HG03457 (cell line): ENCODE measurements at regions not wholly inside any gene's neighbourhood (a gene's known extent, or its start where the extent isn't known, plus 50 kb on each side); places are given as distances from the start of the nearest gene placed in this dataset.
"Not testable (repeated sequence)": the region's sequence is repeated elsewhere in the genome, so short reads cannot be mapped to it uniquely, and the experiment has no call there.

ENCODE experiments used
- ATAC-seq: cut with Tn5 transposase; IDR thresholded peaks from one replicate; pipeline ENCODE4 v1.9.1; 2021; ENCODE audit warnings: moderate number of reproducible peaks; ENCODE audit not compliant: unreplicated experiment

DNA sequence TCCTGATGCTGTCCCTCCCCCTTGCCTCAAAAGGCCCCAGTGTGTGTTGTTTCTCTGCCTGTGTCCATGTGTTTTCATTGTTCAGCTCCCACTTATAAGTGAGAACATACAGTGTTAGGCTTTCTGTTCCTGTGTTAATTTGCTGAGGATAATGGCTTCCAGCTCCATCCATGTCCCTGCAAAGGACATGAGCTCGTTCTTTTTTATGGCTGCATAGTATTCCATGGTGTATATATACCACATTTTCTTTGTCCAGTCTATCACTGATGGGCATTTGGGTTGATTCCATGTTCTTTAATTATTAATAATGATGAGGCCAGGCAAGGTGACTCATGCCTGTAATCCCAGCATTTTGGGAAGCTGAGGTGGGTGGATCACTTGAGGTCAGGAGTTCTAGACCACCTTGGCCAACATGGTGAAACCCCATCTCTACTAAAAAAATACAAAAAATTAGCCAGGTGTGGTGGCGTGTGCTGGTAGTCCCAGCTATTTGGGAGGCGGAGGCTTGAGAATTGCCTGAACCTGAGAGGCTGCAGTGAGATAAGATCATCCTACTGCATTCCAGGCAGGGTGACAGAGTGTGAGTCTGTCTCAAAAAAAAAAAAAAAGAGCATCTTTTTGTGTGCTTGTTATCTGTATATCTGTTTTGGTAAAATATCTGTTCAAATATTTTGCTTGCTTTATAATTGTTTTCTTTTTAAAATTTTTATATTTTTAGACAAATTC is 78.0 kb upstream of the CLINT1 start:
- ATAC-seq, result not testable (repeated sequence)

DNA sequence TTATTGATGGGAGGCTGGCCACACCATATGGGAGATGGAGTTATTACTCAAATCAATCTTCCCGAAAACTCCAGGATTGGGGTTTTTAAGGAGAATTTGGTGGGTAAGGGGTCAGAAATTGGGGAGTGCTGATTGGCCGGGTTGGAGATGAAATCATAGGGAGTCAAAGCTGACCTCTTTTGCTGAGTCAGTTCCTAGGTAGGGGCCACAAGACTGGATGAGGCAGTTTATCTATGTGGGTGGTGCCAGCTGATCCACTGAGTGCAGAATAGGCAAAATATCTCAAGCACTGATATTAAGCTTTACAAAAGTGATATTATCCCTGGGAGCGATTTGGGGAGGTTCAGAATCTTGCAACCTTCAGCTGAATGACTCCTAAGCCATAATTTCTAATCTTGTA is 75.7 kb upstream of the CLINT1 start:
- ATAC-seq, result no peak

DNA sequence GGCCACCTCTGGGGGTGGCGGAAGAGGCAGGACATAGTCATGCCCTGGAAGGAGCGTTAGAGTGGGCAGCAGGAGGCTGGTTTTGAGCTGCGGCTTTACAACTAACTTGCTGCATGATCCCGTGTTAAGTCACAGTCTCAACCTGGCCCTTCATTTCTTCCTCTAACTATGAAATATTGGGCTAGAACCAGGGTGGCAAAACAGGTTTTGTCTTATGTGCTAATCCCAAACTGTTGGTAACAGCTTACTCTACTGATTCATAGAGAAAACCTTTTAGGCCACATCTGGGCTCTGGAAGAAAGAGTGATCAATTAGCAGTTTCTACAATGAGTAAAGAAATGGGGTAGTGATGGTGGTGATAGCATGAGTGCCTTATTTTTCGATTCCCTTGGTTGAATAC is 74.1 kb upstream of the CLINT1 start:
- ATAC-seq, result no peak

DNA sequence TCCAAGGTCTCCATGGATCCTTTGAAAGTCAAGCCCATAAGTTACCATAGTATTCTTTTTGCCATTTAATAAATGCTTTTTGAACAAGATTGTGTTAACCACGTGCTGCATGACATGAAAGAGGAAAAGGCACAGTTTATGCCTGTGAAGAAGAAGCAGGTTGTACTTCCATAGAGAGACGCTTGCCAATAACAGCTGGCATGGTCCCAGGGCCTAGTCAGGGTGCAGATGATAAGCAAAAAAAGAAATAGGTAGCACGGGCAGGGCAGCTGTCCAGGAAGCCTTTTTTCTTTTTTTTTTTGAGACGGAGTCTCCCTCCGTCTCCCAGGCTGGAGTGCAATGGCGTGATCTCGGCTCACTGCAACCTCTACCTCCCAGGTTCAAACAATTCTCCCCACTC is 71.8 kb upstream of the CLINT1 start:
- no peak for ATAC-seq

DNA sequence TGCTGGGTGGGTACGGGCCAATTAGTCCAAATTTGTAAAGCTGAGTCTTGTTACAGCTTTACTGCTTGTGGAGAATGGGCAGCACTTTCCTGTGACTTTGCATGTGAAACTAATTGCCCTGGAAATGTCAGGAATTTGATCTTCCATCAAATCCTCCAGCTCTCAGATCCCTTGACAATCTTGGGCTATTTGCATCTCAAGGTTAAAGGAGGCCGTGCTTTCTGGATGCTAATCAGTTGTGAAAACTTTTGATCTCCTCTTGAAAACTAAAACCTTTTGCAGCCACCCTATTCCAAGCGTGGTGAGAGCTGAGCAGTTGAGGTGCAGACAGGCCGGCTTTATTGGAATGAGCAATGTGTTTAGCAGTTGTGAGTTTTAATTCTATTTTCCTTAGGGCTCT is 68.0 kb upstream of the CLINT1 start:
- no peak for ATAC-seq

DNA sequence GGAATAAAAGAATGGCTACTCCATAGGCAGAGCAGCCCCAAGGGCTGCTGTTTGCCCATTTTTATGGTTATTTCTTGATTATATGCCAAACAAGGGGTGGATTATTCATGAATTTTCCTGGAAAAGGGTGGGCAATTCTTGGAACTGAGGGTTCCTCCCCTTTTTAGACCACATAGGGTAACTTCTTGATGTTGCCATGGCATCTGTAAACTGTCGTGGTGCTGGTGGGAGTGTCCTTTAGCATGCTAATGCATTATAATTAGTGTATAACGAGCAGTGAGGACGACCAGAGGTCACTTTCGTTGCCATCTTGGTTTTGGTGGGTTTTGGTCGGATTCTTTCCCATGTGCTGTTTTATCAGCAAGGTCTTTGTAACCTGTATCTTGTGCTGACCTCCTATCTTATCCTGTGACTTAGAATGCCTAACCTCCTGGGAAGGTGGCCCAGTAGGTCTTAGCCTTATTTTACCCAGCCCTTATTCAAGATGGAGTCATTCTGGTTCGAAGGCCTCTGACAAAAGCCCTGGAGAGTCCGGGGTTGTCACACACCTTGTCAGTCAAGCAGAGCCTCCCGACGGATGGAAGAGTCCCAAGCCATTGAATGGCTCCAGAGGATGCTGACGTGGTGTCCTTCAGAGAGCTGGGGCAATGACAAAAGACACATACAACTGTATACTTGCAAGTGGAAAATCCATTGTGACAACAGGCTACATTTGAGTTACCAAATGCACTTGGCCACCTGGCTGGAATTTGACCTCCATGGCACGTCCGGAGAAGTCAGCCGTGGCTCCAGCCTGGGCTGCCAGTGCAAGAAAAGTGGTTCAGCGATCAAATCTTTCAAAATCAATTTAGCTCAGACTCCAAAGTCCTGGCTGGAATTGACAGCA is 67.1 kb upstream of the CLINT1 start:
- no peak for ATAC-seq

DNA sequence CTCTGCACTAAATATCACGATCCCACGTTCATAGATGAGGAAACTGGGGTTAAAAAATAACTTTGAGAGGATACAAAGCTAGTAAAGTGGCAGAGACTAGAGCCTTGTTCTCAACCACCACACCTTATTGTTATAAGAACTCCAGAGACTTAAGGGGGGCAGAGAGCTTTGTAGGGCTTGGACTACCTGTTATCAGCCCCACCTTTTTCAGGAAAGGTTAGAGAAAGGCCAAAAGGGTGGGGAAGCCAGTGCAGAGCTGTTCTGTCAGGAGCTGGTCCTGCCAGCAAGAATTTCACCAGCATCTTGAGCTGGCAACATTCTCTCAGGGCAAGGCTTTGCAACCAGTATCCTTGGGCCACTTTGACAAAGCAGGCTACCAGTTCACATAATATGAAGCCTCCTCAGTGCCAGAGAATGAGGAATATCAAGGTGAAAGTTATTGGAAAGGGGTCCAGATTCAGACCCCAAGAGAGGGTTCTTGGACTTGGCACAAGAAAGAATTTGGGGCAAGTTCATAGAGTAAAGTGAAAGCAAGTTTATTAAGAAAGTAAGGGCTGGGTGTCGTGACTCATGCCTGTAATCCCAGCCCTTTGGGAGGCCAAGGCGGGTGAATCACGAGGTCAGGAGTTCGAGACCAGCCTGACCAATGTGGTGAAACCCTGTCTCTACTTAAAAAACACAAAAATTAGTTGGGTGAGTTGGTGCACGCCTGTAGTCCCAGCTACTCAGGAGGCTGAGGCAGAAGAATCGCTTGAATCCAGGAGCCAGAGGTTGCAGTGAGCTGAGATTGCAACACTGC is 66.2 kb upstream of the CLINT1 start:
- ATAC-seq, result no peak

DNA sequence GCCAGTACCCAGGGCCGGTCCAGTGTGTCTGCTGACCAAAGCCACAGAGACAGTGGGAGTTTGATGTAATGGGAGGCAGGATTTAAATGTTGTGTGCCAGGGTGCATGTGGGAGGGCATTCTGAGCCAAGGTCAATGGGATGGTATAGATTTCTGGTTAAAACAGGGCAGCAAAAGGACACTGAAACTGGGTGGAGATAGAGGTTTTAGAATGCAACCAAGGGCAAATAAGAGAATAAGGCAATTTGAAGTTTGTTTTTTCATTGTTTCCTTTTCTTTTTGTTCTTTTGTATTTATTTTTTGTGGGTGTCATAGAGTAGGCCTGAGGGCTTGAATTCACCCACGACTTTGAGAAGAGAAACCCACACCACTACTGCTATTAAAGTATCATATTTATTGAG is 65.5 kb upstream of the CLINT1 start:
- no peak for ATAC-seq

DNA sequence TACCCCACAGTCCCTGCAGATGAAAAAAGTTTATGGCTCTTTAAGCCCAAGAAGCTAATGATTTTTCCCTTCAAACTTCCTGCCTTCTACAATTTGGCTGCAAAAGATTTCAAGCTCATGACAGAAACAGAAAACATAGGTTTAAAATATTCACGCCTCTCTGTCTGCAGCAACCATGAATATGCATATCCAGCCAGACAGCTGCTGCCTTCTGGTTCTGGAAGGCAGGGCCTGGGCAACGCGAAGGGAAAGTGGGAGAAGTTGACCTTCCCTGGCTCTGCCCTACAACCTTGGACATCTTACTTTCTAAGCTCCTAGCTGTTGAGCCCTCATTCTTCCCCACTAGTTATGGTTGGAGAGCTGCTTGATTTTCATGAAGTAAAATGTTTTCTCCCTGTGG is 64.8 kb upstream of the CLINT1 start:
- ATAC-seq, result no peak

DNA sequence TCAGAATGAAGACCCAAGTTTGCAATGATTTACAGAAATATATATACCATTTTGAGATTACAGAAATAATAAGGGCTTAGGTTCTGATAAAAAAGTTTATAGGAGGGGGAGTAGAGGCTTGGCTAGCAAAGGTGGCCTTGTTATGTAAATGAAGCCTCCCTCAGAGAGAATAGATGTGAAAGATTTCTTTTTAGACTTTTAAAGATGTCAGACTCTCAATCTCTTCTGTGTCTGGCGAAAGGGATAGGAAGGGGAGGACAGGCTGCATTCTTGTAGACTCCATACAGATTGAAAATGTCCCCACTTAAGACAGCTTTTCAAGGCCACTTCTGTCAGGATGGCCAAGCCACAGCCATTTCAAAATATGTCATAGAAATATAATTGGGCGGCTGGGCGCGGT is 63.1 kb upstream of the CLINT1 start:
- ATAC-seq, result no peak

DNA sequence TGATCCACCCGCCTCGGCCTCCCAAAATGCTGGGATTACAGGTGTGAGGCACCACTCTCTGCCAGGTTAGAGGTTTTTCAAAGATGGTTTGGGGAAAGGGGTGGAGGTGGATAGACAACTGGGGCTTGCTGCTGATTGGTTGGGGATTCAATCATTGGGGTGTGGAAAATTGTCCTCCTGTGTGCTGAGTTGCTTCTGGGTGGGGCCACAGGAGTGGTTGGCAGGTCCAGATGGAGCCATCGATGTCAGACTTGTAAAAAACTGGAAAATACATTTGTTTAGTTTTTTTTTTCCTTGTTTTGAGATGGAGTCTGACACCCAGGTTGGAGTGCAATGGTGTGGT is 61.9 kb upstream of the CLINT1 start:
- ATAC-seq, result no peak

DNA sequence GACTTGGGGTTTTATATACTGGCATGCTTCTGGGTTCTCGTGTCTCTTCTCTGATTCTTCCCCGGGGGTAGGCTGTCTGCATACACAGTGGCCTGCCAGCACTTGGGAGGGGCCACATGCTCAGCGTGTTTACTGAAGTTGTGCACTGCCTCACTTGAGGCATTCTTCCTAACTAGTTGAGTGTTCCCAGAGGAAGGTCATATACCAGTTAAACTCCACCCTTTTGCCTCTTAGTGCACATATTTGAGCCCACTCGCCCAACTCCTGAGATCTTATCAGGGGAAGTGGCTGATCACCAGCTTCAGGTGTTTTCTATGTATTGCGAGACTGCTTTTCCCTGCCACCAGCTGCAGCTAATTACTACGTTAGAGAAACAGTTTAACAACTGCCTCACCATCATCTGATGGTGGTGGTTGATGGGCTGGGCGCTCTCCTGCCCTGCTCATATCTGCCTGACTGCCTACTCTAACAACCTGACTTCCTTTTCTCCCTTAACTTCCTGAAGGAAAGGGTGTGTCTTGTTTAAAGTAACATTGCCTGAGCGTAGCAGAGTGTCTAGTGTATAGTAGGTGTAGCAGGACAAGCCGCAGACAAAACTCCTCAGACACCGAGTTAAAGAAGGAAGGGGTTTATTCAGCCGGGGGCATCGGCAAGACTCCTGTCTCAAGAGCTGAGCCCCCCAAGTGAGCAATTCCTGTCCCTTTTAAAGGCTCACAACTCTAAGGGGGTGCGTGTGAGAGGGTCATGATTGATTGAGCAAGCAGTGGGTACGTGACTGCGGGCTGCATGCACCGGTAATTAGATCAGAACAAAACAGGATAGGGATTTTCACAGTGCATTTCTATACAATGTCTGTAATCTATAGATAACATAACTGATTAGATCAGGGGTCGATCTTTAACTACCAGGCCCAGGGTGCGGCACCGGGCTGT is 60.1 kb upstream of the CLINT1 start:
- no peak for ATAC-seq

DNA sequence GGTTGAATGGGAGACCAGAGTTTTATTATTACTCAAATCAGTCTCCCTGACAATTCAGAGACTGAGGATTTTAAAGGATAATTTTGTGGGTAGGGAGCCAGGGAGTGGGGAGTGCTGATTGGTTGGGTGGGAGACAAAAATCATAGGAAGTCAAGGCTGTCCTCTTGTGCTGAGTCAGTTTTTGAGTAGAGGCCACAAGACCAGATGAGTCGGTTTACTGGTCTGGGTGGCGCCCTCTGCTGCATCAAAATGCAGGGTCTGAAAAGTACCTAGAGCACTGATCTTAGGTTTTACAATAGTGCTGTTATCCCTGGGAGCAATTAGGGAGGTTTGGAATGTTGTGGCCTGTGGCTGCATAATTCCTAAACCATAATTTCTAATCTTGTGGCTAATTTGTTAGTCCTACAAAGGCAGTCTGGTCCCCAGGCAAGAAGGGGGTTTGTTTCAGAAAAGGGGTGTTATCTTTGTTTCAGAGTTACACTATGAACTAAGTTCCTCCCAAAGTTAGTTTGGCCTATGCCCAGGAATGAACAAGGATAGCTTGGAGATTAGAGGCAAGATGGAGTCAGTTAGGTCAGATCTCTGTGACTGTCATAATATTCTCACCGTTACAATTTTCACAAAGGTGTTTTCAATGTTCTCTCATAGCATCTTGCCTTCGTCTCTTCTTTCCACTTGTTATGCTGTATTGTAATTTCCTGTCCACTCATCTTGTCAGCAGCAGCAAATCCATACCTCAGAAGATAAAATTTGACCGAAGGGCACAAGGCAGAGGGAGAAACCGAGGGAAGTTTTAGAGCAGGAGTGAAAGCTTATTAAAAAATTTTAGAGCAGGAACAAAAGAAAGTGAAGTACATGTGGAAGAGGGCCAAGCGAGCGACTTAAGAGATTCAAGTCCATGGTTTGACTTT is 59.2 kb upstream of the CLINT1 start:
- no peak for ATAC-seq

DNA sequence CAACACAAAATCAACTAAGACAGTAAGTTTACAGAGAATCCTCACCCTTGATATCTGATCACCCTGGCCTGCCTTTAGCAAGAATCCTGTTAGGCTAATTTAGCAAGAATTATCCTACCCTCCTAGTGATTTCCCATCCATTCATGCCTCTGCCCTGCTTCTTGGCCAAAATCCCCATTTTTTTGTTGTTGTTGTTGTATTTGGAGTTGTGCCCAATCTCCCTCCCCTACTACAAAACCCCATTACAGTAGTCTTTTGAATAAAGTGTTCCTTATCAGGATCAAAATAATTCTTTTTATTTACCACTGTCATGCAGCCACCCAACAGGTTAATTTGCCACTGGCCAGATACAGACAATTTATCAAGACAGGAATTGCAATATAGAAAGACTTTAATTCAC is 58.5 kb upstream of the CLINT1 start:
- ATAC-seq, result no peak

DNA sequence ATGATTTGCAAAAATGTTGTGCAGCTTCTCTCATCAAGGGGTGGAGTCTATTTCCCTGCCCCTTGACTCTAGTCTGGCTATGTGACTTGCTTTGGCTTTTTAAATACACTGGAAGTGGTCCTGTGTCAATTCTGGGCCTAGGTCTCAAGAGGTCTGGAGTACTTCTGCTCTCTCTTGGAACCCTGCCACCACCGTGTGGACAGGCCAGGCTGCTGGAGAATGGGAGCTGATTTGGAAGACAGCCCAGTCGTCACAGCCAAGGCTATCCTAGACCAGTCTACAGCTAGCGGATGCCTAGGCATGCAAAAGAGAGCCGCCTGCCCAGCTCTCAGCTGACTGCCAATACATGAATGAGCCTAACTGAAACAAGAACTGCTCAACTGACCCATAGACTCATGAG is 56.7 kb upstream of the CLINT1 start:
- no peak for ATAC-seq

DNA sequence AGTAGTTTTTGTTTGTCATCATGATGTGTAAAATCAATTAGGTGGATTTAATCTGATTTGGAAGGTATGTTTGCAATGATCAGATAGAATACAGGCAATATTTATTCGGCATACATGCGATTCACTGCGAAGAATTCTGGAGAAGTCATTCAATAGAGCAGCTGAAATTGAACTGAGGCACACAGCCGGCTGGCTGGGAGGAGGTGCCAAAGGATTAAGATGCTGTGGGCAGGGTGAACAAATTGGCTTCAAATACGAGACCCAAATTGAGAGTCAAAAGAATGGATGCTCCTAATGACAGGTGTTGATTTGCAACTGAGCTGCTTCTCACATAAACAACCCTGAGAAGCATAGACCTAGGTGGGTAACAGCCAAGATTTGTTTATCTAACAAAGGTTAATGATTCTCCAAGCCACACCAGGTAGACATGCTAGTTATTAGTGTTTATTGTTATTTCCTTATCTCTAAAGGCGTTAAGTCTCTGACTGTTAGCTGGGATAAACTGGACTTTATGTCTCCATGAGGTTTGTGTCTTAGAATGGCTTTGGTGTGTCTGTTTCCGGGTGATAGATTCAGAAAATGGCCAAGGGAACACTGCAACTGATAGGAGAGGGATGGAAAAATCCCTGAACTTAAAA is 55.3 kb upstream of the CLINT1 start:
- ATAC-seq, result no peak

DNA sequence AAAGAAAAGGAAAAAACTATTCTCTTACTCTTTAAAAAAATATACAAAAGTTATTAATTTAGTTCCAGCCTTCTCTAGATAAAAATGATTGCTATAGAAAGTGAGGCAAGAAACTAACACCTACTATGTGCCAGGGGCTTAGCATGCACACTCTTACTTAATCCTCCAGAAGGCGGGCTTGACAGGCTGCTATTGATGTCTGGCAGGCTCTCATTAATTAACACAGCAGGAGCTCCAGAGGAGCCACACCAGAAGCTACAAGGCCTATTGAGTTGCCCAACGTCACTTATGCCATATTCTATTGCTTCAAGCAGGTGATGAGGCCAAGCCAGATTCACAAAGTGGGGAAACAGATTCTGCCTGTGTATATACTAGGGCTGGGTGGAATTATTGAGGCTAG is 54.6 kb upstream of the CLINT1 start:
- ATAC-seq, result no peak

DNA sequence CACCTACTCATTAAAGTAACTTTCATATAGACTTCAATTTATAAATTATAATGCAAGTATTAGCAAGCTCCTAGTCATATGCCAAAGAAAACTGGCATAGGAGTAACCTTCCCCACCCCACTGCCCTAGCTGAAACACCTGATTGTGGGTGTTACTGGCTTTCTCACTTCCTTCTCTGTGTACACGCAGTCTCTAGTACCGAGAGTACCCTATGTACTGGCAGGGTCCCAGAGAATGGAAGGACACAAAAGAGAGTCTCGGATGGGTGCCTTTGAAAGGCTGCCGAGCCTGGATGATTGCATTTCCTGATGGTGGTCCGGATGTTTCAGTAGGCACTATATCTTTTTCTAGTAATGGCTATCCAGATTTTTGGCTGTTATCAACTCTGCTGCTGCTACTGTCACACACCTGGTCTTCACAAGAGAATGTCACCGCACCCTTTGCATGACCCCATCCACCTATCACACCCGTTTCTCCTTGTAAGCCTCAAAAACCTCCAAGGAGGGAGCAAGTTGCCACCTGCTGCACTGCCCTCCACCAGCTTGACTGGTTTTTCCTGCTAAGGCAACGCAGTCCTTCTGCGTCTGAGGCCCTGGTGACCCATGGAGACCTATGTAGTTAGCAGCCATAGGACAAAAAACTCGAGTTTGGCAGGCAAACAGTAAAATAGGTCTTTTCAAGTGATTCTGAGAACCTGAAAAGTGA is 53.8 kb upstream of the CLINT1 start:
- ATAC-seq, result peak; percentile 90

DNA sequence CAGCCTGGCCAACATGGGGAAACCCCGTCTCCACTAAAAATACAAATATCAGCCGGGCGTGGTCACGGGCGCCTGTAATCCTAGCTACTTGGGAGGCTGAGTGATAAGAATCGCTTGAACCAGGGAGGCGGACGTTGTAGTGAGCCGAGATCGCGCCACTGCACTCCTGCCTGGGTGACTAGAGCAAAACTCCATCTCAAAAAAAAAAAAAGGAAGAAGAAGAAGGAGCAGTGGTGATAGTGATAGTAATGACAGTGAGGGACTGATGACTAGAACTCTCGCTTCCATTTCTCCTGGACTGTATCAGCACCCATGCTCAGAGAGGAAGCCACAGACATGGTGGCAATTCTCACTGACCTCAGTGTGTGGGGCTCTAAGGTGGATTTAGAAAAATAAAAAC is 52.6 kb upstream of the CLINT1 start:
- ATAC-seq, result no peak
